ENCODE measurements at regions not wholly inside any gene's neighbourhood (a gene's known extent, or its start where the extent isn't known, plus 50 kb on each side); places are given as distances from the start of the nearest gene placed in this dataset.

DNA sequence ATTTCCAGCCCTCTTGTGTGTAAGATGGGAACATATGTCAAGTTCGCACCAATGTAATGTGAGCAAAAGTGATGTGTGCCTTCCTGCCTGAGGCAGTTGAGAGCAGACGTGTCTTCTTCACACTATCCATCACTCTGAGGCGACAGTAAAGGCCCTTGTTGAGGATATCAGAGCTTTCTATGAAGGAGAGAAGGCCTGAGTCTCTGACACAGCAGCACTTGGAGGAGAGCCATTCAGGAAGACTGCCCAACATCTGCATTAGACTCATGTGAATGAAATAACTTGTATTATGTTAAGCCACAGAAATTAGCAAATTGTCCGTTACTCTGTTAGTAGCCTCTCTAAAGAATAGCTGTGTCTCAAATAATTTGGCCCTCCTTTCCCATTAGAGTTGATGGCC is 108.8 kb upstream of the CCDC54 start:
- Histone ChIP-seq H3K36me3 (no peaks in the 10 kb centered on the region), H3K9me3 (no peaks in the 10 kb centered on the region)
- no peak for DNase-seq

GRCh38 chr3:107269136-107269535 is 108.1 kb upstream of the CCDC54 start:
- no peak overlapping the region for H3K27ac ChIP-seq
- H3K9me3 ChIP-seq = no peaks in the 10 kb centered on the region
- no peaks in the 10 kb centered on the region for H3K27me3 ChIP-seq
- TF ChIP-seq, protein P1, sequence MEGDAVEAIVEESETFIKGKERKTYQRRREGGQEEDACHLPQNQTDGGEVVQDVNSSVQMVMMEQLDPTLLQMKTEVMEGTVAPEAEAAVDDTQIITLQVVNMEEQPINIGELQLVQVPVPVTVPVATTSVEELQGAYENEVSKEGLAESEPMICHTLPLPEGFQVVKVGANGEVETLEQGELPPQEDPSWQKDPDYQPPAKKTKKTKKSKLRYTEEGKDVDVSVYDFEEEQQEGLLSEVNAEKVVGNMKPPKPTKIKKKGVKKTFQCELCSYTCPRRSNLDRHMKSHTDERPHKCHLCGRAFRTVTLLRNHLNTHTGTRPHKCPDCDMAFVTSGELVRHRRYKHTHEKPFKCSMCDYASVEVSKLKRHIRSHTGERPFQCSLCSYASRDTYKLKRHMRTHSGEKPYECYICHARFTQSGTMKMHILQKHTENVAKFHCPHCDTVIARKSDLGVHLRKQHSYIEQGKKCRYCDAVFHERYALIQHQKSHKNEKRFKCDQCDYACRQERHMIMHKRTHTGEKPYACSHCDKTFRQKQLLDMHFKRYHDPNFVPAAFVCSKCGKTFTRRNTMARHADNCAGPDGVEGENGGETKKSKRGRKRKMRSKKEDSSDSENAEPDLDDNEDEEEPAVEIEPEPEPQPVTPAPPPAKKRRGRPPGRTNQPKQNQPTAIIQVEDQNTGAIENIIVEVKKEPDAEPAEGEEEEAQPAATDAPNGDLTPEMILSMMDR (IDR thresholded peaks at IDR 0.05) = no peak
- intact Hi-C loops (cut with DNase I; ENCODE audit: low total_unique reads) = no loop called here
- DNase-seq = no peak
- H3K4me3 ChIP-seq = no peak overlapping the region
- H3K4me1 ChIP-seq = peaks cover 0 to under 1% (median 0%) of the 10 kb centered on the region in 4 donors
- H3K36me3 ChIP-seq = no peaks in the 10 kb centered on the region

More for the DNA sequence above, 108.8 kb upstream of the CCDC54 start:
- Histone ChIP-seq H3K27me3 (no peaks in the 10 kb centered on the region), H3K4me1 (peaks cover 0 to 3% (median 0%) of the 10 kb centered on the region in 4 donors), H3K27ac (no peak overlapping the region), H3K4me3 (no peak overlapping the region)
- intact Hi-C loops (cut with DNase I; ENCODE audit: low total_unique reads) = no loop called here
- TF ChIP-seq, protein P1 (IDR thresholded peaks at IDR 0.05) = no peak

- H3K4me1 ChIP-seq = no peaks in the 10 kb centered on the region
- DNase-seq = no peak
- H3K36me3 ChIP-seq = no peaks in the 10 kb centered on the region
- H3K4me3 ChIP-seq = no peak overlapping the region
- H3K27me3 ChIP-seq = no peaks in the 10 kb centered on the region
- no peak overlapping the region for H3K27ac ChIP-seq
- H3K9me3 ChIP-seq = no peaks in the 10 kb centered on the region
- intact Hi-C loops (cut with DNase I; ENCODE audit: low total_unique reads) = loop anchor here (10.0 kb wide), 1 partner anchor 253 kb away; the partner anchor contains the start of gene BBX
- TF ChIP-seq, protein P1 (IDR thresholded peaks at IDR 0.05) = peak; percentile 57 to 63
Measured at GRCh38 chr3:107271787-107272387, 105.4 kb upstream of the CCDC54 start.

- H3K4me1 ChIP-seq = no peaks in the 10 kb centered on the region
- no peaks in the 10 kb centered on the region for H3K27me3 ChIP-seq
- H3K27ac ChIP-seq = no peak overlapping the region
- TF ChIP-seq, protein P1 (IDR thresholded peaks at IDR 0.05) = no peak
- intact Hi-C loops (cut with DNase I; ENCODE audit: low total_unique reads) = loop anchor here (10.0 kb wide), 1 partner anchor 252 kb away; the partner anchor contains the start of gene BBX
- no peaks in the 10 kb centered on the region for H3K9me3 ChIP-seq
- no peak overlapping the region for H3K4me3 ChIP-seq
- no peak for DNase-seq
- H3K36me3 ChIP-seq = no peaks in the 10 kb centered on the region
Measured at GRCh38 chr3:107272471-107272870, 104.8 kb upstream of the CCDC54 start.

GRCh38 chr3:107272885-107273284 is 104.4 kb upstream of the CCDC54 start:
- Histone ChIP-seq H3K9me3 (no peaks in the 10 kb centered on the region), H3K27me3 (no peaks in the 10 kb centered on the region), H3K4me1 (no peaks in the 10 kb centered on the region), H3K27ac (no peak overlapping the region), H3K4me3 (no peak overlapping the region), H3K36me3 (no peaks in the 10 kb centered on the region)
- no peak for DNase-seq
- TF ChIP-seq, protein P1 (IDR thresholded peaks at IDR 0.05) = no peak
- intact Hi-C loops (cut with DNase I; ENCODE audit: low total_unique reads) = loop anchor here (10.0 kb wide), 1 partner anchor 252 kb away; the partner anchor contains the start of gene BBX

All from tibial artery (tissue), 4 donors.